SK-N-SH treated with all-trans-retinoic acid at 6 μM for 48 hours (cell line): ENCODE measurements at regions not wholly inside any gene's neighbourhood (a gene's known extent, or its start where the extent isn't known, plus 50 kb on each side); places are given as distances from the start of the nearest gene placed in this dataset.

Source experiments
- ATAC-seq: fragments of 200-7000 bp; cut with Tn5 transposase; 3 replicates; pipeline ENCODE4 v1.9.1; 2020; ENCODE audit warnings: mild to moderate bottlenecking, moderate library complexity
- ARNTL ChIP-seq: fragments of 450-650 bp; formaldehyde crosslinking; IDR thresholded peaks from 2 replicates; pipeline ENCODE4 v1.5.0; 2020; ENCODE audit warnings: low read depth, mild to moderate bottlenecking, moderate library complexity, borderline replicate concordance
- BACH2 ChIP-seq: fragments of 250-450 bp; sonication (Bioruptor Pico); IDR thresholded peaks from 2 replicates; pipeline ENCODE4 v1.9.0; 2021; ENCODE audit warnings: mild to moderate bottlenecking, borderline replicate concordance
- CSDC2 ChIP-seq: fragments of 250-450 bp; sonication (Bioruptor Pico); IDR thresholded peaks from 2 replicates; pipeline ENCODE4 v1.5.0; 2020; ENCODE audit warnings: mild to moderate bottlenecking, moderate library complexity
- ESRRG ChIP-seq: fragments of 250-450 bp; sonication (Bioruptor Pico); IDR thresholded peaks from 2 replicates; pipeline ENCODE4 v1.6.1; 2021; ENCODE audit warnings: mild to moderate bottlenecking
- GLIS3 ChIP-seq: fragments of 250-450 bp; sonication (Bioruptor Pico); IDR thresholded peaks from 2 replicates; pipeline ENCODE4 v1.5.0; 2020; ENCODE audit warnings: mild to moderate bottlenecking, moderate library complexity
- ISL1 ChIP-seq: fragments of 250-450 bp; sonication (Bioruptor Pico); IDR thresholded peaks from 2 replicates; pipeline ENCODE4 v2.1.2; 2022; ENCODE audit warnings: mild to moderate bottlenecking, moderate library complexity
- OSR1 ChIP-seq: fragments of 250-450 bp; sonication (Bioruptor Pico); IDR thresholded peaks from 2 replicates; pipeline ENCODE4 v1.8.0; 2022; ENCODE audit warnings: moderate library complexity, mild to moderate bottlenecking, inconsistent platforms
- PATZ1 ChIP-seq: fragments of 250-450 bp; sonication (Bioruptor Pico); IDR thresholded peaks from 2 replicates; pipeline ENCODE4 v1.8.0; 2020; ENCODE audit warnings: mild to moderate bottlenecking, moderate library complexity, borderline replicate concordance
- POU6F1 ChIP-seq: fragments of 250-450 bp; sonication (Bioruptor Pico); IDR thresholded peaks from 2 replicates; pipeline ENCODE4 v1.8.0; 2021; ENCODE audit warnings: low read depth, mild to moderate bottlenecking, moderate library complexity, borderline replicate concordance
- PPARA ChIP-seq: fragments of 250-450 bp; sonication (Bioruptor Pico); IDR thresholded peaks from 2 replicates; pipeline ENCODE4 v1.5.0; 2020; ENCODE audit warnings: mild to moderate bottlenecking, borderline replicate concordance
- RARB ChIP-seq: fragments of 250-450 bp; sonication (Bioruptor Pico); IDR thresholded peaks from 2 replicates; pipeline ENCODE4 v1.8.0; 2021; ENCODE audit warnings: mild to moderate bottlenecking, moderate library complexity
- SNAI2 ChIP-seq: fragments of 250-450 bp; sonication (Bioruptor Pico); IDR thresholded peaks from 2 replicates; pipeline ENCODE4 v1.5.0; 2020; ENCODE audit warnings: mild to moderate bottlenecking, moderate library complexity
- TCF4 ChIP-seq: fragments of 250-450 bp; sonication (Bioruptor Pico); IDR thresholded peaks from 2 replicates; pipeline ENCODE4 v1.8.0; 2021; ENCODE audit warnings: mild to moderate bottlenecking, moderate library complexity, borderline replicate concordance
- TOX ChIP-seq: fragments of 250-450 bp; sonication (Bioruptor Pico); IDR thresholded peaks from 2 replicates; pipeline ENCODE4 v1.8.0; 2021; ENCODE audit warnings: mild to moderate bottlenecking, moderate library complexity, borderline replicate concordance
- TSHZ2 ChIP-seq: fragments of 250-450 bp; sonication (Bioruptor Pico); IDR thresholded peaks from 2 replicates; pipeline ENCODE4 v1.5.0; 2020; ENCODE audit warnings: mild to moderate bottlenecking, moderate library complexity
- ZFP3 ChIP-seq: fragments of 250-450 bp; sonication (Bioruptor Pico); IDR thresholded peaks from 2 replicates; pipeline ENCODE4 v1.5.0; 2020; ENCODE audit warnings: mild to moderate bottlenecking, moderate library complexity
- ZFP30 ChIP-seq: fragments of 450-650 bp; formaldehyde crosslinking; IDR thresholded peaks from 2 replicates; pipeline ENCODE4 v1.5.0; 2022; ENCODE audit warnings: mild to moderate bottlenecking, moderate library complexity
- ZNF565 ChIP-seq: fragments of 450-650 bp; formaldehyde crosslinking; conservative IDR thresholded peaks from 2 replicates; pipeline ENCODE4 v1.5.0; 2020; ENCODE audit warnings: low read depth, mild to moderate bottlenecking, moderate library complexity
- ZNF70 ChIP-seq: fragments of 450-650 bp; formaldehyde crosslinking; IDR thresholded peaks from 2 replicates; pipeline ENCODE4 v1.5.0; 2020; ENCODE audit warnings: mild to moderate bottlenecking, moderate library complexity
- ZNF8 ChIP-seq: fragments of 450-650 bp; formaldehyde crosslinking; IDR thresholded peaks from 2 replicates; pipeline ENCODE4 v1.5.0; 2020; ENCODE audit warnings: mild to moderate bottlenecking, moderate library complexity
- TF ChIP-seq, protein P1 (sequence below): fragments of 250-450 bp; sonication (Bioruptor Pico); IDR thresholded peaks from 2 replicates; pipeline ENCODE4 v1.5.1; 2021; ENCODE audit warnings: mild to moderate bottlenecking, moderate library complexity
- TF ChIP-seq, protein P2 (sequence below): fragments of 250-450 bp; sonication (Bioruptor Pico); IDR thresholded peaks from 2 replicates; pipeline ENCODE4 v1.5.1; 2020; ENCODE audit warnings: low read depth, mild to moderate bottlenecking, moderate library complexity

DNA sequence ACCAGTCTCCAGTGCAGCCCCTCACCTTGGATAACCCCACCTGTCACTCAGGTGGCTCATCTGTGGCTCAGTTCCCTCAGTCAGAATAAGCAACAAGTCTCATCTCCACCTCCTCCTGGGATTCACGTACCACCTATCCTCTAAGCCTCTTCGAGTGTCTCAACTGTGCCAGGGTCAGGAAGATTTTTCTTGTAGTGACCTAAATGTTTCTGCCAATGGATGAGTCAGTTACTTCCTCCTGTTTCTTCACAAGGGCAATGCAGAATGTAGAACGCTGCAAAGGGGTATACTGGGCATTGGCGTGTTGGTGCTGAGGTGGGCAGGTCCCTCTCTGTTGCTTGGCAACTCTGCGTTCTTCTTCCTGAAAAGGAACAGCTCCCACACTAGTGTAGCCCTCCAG lies 213.3 kb upstream of the CXCR4 start:
- TF ChIP-seq ARNTL: no peak
- TF ChIP-seq, protein P1, sequence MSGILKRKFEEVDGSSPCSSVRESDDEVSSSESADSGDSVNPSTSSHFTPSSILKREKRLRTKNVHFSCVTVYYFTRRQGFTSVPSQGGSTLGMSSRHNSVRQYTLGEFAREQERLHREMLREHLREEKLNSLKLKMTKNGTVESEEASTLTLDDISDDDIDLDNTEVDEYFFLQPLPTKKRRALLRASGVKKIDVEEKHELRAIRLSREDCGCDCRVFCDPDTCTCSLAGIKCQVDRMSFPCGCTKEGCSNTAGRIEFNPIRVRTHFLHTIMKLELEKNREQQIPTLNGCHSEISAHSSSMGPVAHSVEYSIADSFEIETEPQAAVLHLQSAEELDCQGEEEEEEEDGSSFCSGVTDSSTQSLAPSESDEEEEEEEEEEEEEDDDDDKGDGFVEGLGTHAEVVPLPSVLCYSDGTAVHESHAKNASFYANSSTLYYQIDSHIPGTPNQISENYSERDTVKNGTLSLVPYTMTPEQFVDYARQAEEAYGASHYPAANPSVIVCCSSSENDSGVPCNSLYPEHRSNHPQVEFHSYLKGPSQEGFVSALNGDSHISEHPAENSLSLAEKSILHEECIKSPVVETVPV (CRISPR knock-in tag): no peak
- TF ChIP-seq CSDC2 (CRISPR knock-in tag): no peak
- TF ChIP-seq GLIS3 (CRISPR knock-in tag): no peak
- no peak for TF ChIP-seq TOX (CRISPR knock-in tag)
- no peak for TF ChIP-seq ESRRG (CRISPR knock-in tag)
- no peak for TF ChIP-seq PATZ1 (CRISPR knock-in tag)
- no peak for TF ChIP-seq BACH2 (CRISPR knock-in tag)
- no peak for TF ChIP-seq PPARA (CRISPR knock-in tag)
- TF ChIP-seq ZNF565 (CRISPR knock-in tag): no peak
- no peak for TF ChIP-seq TSHZ2 (CRISPR knock-in tag)
- TF ChIP-seq RARB (CRISPR knock-in tag): no peak
- no peak for TF ChIP-seq ISL1 (CRISPR knock-in tag)
- no peak for TF ChIP-seq TCF4 (CRISPR knock-in tag)
- no peak for TF ChIP-seq POU6F1 (CRISPR knock-in tag)
- TF ChIP-seq ZNF8 (CRISPR knock-in tag): no peak
- no peak for TF ChIP-seq ZNF70 (CRISPR knock-in tag)
- ATAC-seq: no peak

DNA sequence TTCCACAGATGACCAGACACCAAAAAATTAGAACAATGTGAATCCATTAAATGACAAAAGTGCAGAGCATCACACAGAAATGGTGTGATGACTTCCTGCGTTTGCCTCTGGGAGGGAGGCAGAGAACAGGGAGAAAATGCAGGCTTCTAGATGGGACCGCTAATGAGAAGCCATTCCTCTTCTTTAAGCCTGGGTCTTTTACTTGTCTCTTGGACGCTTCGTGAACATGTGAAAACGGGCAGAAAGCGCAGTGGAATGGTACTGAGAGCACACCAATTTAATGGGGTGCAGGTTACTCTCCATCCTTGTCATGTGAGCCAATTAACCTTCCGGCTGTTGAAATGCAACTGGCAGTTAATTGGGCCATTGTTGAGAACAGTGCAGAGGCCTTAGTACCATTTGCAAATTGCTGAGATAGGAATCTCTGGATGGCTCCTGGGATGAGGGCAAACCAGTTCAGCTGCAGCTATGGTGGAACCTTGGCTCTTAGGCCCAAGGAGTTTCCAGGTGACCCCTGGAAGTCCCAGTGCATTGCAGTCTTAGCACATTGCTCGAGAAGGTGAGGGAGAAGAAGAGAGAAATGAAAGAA lies 210.4 kb upstream of the CXCR4 start:
- TF ChIP-seq ZNF565 (CRISPR knock-in tag) (no peak), TSHZ2 (CRISPR knock-in tag) (no peak), OSR1 (no peak), SNAI2 (CRISPR knock-in tag) (no peak), ZNF70 (CRISPR knock-in tag) (no peak), ESRRG (CRISPR knock-in tag) (no peak), GLIS3 (CRISPR knock-in tag) (no peak), TOX (CRISPR knock-in tag) (no peak), PPARA (CRISPR knock-in tag) (no peak), RARB (CRISPR knock-in tag) (no peak), CSDC2 (CRISPR knock-in tag) (no peak), ZFP3 (CRISPR knock-in tag) (no peak), BACH2 (CRISPR knock-in tag) (no peak), ZNF8 (CRISPR knock-in tag) (no peak), TCF4 (CRISPR knock-in tag) (no peak), ARNTL (no peak), ZFP30 (no peak), POU6F1 (CRISPR knock-in tag) (no peak)
- TF ChIP-seq, protein P1 (CRISPR knock-in tag): no peak
- TF ChIP-seq, protein P2, sequence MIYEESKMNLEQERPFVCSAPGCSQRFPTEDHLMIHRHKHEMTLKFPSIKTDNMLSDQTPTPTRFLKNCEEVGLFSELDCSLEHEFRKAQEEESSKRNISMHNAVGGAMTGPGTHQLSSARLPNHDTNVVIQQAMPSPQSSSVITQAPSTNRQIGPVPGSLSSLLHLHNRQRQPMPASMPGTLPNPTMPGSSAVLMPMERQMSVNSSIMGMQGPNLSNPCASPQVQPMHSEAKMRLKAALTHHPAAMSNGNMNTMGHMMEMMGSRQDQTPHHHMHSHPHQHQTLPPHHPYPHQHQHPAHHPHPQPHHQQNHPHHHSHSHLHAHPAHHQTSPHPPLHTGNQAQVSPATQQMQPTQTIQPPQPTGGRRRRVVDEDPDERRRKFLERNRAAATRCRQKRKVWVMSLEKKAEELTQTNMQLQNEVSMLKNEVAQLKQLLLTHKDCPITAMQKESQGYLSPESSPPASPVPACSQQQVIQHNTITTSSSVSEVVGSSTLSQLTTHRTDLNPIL (CRISPR knock-in tag): no peak
- TF ChIP-seq, all 23 proteins: peak for 0
- ATAC-seq: no peak
